WTC11 (cell line): ENCODE measurements at regions not wholly inside any gene's neighbourhood (a gene's known extent, or its start where the extent isn't known, plus 50 kb on each side); places are given as distances from the start of the nearest gene placed in this dataset.

Experiments
- ATAC-seq: fragments of 200-7000 bp; cut with Tn5 transposase; 2 replicates; pipeline ENCODE4 v1.10.0; 2021; ENCODE audit warnings: mild to moderate bottlenecking, moderate library complexity
- CTCF ChIA-PET: fragments of 300-600 bp; sonication (Branson Sonifier 250); formaldehyde crosslinking; loops from one replicate; lab custom pipeline; 2021; ENCODE audit warnings: antibody characterized with exemption; lab: Charles Lee
- POLR2A ChIA-PET: fragments of 350-600 bp; sonication (Branson Sonifier 250); formaldehyde crosslinking; loops from one replicate; lab custom pipeline; 2021; ENCODE audit warnings: antibody characterized with exemption; lab: Charles Lee
- DNase-seq: peaks from one replicate; pipeline ENCODE4 v3.0.0; 2021; ENCODE audit warnings: low spot score
- H3K27ac Mint-ChIP-seq: 2 replicates; pipeline ENCODE4 v1.8.0; 2021; ENCODE audit warnings: mixed read lengths
- H3K27me3 Mint-ChIP-seq: 2 replicates; pipeline ENCODE4 v1.8.0; 2021; ENCODE audit warnings: low read depth, mild to moderate bottlenecking, moderate library complexity, mixed read lengths
- H3K36me3 Mint-ChIP-seq: 2 replicates; pipeline ENCODE4 v1.8.0; 2021; ENCODE audit warnings: mixed read lengths
- H3K4me1 Mint-ChIP-seq: 2 replicates; pipeline ENCODE4 v1.8.0; 2022; ENCODE audit warnings: mixed read lengths
- H3K4me3 Mint-ChIP-seq: 2 replicates; pipeline ENCODE4 v1.8.0; 2021; ENCODE audit warnings: mild to moderate bottlenecking, moderate library complexity, mixed read lengths
- H3K9me3 Mint-ChIP-seq: 2 replicates; pipeline ENCODE4 v1.8.0; 2021; ENCODE audit warnings: mixed read lengths
- CDX4 ChIP-seq: fragments of 250-450 bp; sonication (Bioruptor Pico); IDR thresholded peaks from 2 replicates; pipeline ENCODE4 v1.9.0; 2021; ENCODE audit warnings: moderate library complexity, mild to moderate bottlenecking, inconsistent platforms, borderline replicate concordance
- E2F4 ChIP-seq: sonication (generic); formaldehyde crosslinking; IDR thresholded peaks from 2 replicates; pipeline ENCODE4 v1.8.1; 2022; ENCODE audit warnings: low read depth, mild to moderate bottlenecking, moderate library complexity, missing genetic modification reagents, borderline replicate concordance
- FOXJ3 ChIP-seq: sonication (generic); formaldehyde crosslinking; IDR thresholded peaks from 2 replicates; pipeline ENCODE4 v1.9.0; 2021; ENCODE audit warnings: missing genetic modification reagents, mild to moderate bottlenecking, borderline replicate concordance
- FOXP1 ChIP-seq: sonication (generic); formaldehyde crosslinking; IDR thresholded peaks from 2 replicates; pipeline ENCODE4 v1.8.0; 2022; ENCODE audit warnings: missing genetic modification reagents, mild to moderate bottlenecking, moderate library complexity, borderline replicate concordance
- JAZF1 ChIP-seq: fragments of 250-450 bp; sonication (Bioruptor Pico); IDR thresholded peaks from 2 replicates; pipeline ENCODE4 v1.9.0; 2021; ENCODE audit warnings: moderate library complexity, mild to moderate bottlenecking, inconsistent platforms
- JUN ChIP-seq: sonication (generic); formaldehyde crosslinking; IDR thresholded peaks from 2 replicates; pipeline ENCODE4 v1.8.0; 2023; ENCODE audit warnings: mild to moderate bottlenecking, missing genetic modification reagents
- MXD4 ChIP-seq: fragments of 250-450 bp; sonication (Bioruptor Pico); IDR thresholded peaks from 2 replicates; pipeline ENCODE4 v1.8.0; 2021; ENCODE audit warnings: mild to moderate bottlenecking, moderate library complexity, borderline replicate concordance
- NR2C2 ChIP-seq: sonication (generic); formaldehyde crosslinking; IDR thresholded peaks from 2 replicates; pipeline ENCODE4 v1.8.0; 2022; ENCODE audit warnings: mild to moderate bottlenecking, missing genetic modification reagents
- NR3C1 ChIP-seq: sonication (generic); formaldehyde crosslinking; conservative IDR thresholded peaks from 2 replicates; pipeline ENCODE4 v1.8.1; 2023; ENCODE audit warnings: low read depth, mild to moderate bottlenecking, missing genetic modification reagents
- RORB ChIP-seq: fragments of 250-450 bp; sonication (Bioruptor Pico); IDR thresholded peaks from 2 replicates; pipeline ENCODE4 v1.9.0; 2021; ENCODE audit warnings: mild to moderate bottlenecking
- SP1 ChIP-seq: sonication (generic); formaldehyde crosslinking; conservative IDR thresholded peaks from 2 replicates; pipeline ENCODE4 v1.8.1; 2022; ENCODE audit warnings: missing genetic modification reagents
- ZNF232 ChIP-seq: sonication (generic); formaldehyde crosslinking; IDR thresholded peaks from 2 replicates; pipeline ENCODE4 v1.8.0; 2022; ENCODE audit warnings: mild to moderate bottlenecking, missing genetic modification reagents
- ZNF423 ChIP-seq: fragments of 250-450 bp; sonication (Bioruptor Pico); IDR thresholded peaks from 2 replicates; pipeline ENCODE4 v2.1.2; 2022; ENCODE audit warnings: mild to moderate bottlenecking, moderate library complexity
- TF ChIP-seq, protein P1 (sequence below): fragments of 250-450 bp; sonication (Bioruptor Pico); IDR thresholded peaks from 2 replicates; pipeline ENCODE4 v1.9.0; 2021; ENCODE audit warnings: mild to moderate bottlenecking, borderline replicate concordance
- TF ChIP-seq, protein P2 (sequence below): sonication (generic); formaldehyde crosslinking; IDR thresholded peaks from 2 replicates; pipeline ENCODE4 v1.8.1; 2022; ENCODE audit warnings: missing genetic modification reagents, borderline replicate concordance
- TF ChIP-seq, protein P3 (sequence below): fragments of 250-450 bp; sonication (Bioruptor Pico); IDR thresholded peaks from 2 replicates; pipeline ENCODE4 v2.1.2; 2022; ENCODE audit warnings: mild to moderate bottlenecking, moderate library complexity
- TF ChIP-seq, protein P4 (sequence below): fragments of 250-450 bp; sonication (Bioruptor Pico); conservative IDR thresholded peaks from 2 replicates; pipeline ENCODE4 v1.9.0; 2021; ENCODE audit warnings: mild to moderate bottlenecking

DNA sequence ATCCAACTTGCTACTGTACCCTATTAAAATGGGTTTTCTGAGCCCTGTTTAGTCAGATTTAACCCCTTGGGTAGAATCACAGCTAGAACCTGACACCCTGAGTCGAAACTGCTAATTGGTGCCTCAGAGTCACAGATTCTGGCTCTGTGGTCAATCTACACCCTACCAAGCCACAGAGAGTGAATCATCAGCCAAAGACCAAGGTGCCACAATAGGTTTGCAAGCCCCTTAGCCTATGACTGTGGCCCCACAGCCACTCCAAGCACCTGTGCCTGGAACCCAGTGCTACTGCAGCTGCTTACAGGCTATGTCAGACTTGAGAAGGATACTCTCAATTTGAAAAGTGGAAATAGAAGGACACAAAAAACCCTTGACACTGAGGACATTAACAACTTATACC is 202.8 kb upstream of the KCND2 start (continued):
- TF ChIP-seq, protein P1, sequence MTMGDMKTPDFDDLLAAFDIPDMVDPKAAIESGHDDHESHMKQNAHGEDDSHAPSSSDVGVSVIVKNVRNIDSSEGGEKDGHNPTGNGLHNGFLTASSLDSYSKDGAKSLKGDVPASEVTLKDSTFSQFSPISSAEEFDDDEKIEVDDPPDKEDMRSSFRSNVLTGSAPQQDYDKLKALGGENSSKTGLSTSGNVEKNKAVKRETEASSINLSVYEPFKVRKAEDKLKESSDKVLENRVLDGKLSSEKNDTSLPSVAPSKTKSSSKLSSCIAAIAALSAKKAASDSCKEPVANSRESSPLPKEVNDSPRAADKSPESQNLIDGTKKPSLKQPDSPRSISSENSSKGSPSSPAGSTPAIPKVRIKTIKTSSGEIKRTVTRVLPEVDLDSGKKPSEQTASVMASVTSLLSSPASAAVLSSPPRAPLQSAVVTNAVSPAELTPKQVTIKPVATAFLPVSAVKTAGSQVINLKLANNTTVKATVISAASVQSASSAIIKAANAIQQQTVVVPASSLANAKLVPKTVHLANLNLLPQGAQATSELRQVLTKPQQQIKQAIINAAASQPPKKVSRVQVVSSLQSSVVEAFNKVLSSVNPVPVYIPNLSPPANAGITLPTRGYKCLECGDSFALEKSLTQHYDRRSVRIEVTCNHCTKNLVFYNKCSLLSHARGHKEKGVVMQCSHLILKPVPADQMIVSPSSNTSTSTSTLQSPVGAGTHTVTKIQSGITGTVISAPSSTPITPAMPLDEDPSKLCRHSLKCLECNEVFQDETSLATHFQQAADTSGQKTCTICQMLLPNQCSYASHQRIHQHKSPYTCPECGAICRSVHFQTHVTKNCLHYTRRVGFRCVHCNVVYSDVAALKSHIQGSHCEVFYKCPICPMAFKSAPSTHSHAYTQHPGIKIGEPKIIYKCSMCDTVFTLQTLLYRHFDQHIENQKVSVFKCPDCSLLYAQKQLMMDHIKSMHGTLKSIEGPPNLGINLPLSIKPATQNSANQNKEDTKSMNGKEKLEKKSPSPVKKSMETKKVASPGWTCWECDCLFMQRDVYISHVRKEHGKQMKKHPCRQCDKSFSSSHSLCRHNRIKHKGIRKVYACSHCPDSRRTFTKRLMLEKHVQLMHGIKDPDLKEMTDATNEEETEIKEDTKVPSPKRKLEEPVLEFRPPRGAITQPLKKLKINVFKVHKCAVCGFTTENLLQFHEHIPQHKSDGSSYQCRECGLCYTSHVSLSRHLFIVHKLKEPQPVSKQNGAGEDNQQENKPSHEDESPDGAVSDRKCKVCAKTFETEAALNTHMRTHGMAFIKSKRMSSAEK (CRISPR knock-in tag), result no peak
- TF ChIP-seq FOXJ3 (CRISPR knock-in tag), result no peak
- no peak for TF ChIP-seq NR3C1

DNA sequence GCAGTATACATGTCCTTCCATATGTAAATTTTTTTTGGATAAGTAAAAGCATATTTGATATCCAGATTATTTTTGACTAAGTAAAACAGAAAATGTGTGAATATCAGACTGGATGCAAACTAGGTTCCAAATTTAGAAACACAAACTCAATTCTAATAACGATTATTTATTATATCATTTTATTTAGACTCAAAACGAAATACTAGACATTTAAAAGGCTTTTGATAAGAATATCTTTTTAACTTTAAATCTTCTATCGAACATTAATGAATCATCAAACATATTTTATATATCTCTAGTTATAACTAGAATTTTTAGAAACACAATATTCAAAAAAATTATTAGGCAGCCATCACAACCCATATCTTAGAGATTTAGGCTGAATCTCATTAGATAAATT is 195.2 kb upstream of the KCND2 start:
- Mint-ChIP-seq H3K4me3 (no peak overlapping the region), H3K36me3 (no peaks in the 10 kb centered on the region), H3K27me3 (no peaks in the 10 kb centered on the region), H3K4me1 (no peaks in the 10 kb centered on the region), H3K27ac (no peak overlapping the region), H3K9me3 (no peaks in the 10 kb centered on the region)
- POLR2A ChIA-PET, result no interaction called here
- TF ChIP-seq RORB (CRISPR knock-in tag) (no peak), JUN (CRISPR knock-in tag) (no peak), NR2C2 (no peak)
- DNase-seq (no peak), ATAC-seq (no peak)
- CTCF ChIA-PET, result no interaction called here

DNA sequence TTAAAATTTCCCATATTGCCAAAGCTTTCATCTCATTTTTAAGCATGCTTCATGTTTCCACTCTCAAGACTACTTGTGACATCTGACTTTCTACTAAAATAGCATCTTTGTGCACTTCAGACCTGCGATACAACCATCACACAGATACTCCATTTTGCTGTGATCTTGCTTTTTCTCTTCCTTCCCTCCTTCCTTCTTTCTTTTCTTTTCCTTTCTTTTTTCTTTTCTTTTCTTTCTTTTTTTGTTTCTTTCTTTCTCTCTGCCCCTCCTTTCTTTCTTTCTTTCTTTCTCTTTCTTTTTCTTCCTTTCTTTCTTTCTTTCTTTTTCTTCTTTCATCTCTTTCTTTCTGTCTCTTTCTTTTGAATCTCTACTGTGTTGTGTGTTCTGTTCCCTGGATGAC is 194.0 kb upstream of the KCND2 start:
- ChIA-PET CTCF (no interaction called here), POLR2A (no interaction called here)
- DNase-seq (no peak), ATAC-seq (no peak)
- TF ChIP-seq FOXJ3 (CRISPR knock-in tag), result no peak
- TF ChIP-seq, protein P2, sequence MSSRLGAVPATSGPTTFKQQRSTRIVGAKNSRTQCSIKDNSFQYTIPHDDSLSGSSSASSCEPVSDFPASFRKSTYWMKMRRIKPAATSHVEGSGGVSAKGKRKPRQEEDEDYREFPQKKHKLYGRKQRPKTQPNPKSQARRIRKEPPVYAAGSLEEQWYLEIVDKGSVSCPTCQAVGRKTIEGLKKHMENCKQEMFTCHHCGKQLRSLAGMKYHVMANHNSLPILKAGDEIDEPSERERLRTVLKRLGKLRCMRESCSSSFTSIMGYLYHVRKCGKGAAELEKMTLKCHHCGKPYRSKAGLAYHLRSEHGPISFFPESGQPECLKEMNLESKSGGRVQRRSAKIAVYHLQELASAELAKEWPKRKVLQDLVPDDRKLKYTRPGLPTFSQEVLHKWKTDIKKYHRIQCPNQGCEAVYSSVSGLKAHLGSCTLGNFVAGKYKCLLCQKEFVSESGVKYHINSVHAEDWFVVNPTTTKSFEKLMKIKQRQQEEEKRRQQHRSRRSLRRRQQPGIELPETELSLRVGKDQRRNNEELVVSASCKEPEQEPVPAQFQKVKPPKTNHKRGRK (CRISPR knock-in tag), result 0 out of 2 replicates have a peak, but pooled peaks have one; percentile 66
- Mint-ChIP-seq H3K27me3 (no peaks in the 10 kb centered on the region), H3K4me3 (no peak overlapping the region), H3K36me3 (no peaks in the 10 kb centered on the region), H3K27ac (no peak overlapping the region), H3K9me3 (no peaks in the 10 kb centered on the region), H3K4me1 (no peaks in the 10 kb centered on the region)

- CTCF ChIA-PET, result no interaction called here
- DNase-seq (no peak), ATAC-seq (no peak)
- no peaks in the 10 kb centered on the region for H3K9me3 Mint-ChIP-seq
- POLR2A ChIA-PET, result no interaction called here
- no peak overlapping the region for H3K27ac Mint-ChIP-seq
- no peak overlapping the region for H3K4me3 Mint-ChIP-seq
- no peaks in the 10 kb centered on the region for H3K36me3 Mint-ChIP-seq
- H3K27me3 Mint-ChIP-seq, result no peaks in the 10 kb centered on the region
- H3K4me1 Mint-ChIP-seq, result no peaks in the 10 kb centered on the region
- TF ChIP-seq MXD4 (no peak), JUN (CRISPR knock-in tag) (no peak), JAZF1 (CRISPR knock-in tag) (no peak), SP1 (CRISPR knock-in tag) (no peak), CDX4 (CRISPR knock-in tag) (no peak), E2F4 (CRISPR knock-in tag) (no peak), ZNF232 (CRISPR knock-in tag) (no peak), FOXP1 (no peak), ZNF423 (CRISPR knock-in tag) (no peak)
- TF ChIP-seq, protein P3, sequence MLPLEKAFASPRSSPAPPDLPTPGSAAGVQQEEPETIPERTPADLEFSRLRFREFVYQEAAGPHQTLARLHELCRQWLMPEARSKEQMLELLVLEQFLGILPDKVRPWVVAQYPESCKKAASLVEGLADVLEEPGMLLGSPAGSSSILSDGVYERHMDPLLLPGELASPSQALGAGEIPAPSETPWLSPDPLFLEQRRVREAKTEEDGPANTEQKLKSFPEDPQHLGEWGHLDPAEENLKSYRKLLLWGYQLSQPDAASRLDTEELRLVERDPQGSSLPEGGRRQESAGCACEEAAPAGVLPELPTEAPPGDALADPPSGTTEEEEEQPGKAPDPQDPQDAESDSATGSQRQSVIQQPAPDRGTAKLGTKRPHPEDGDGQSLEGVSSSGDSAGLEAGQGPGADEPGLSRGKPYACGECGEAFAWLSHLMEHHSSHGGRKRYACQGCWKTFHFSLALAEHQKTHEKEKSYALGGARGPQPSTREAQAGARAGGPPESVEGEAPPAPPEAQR (CRISPR knock-in tag), result no peak
- TF ChIP-seq, protein P4, sequence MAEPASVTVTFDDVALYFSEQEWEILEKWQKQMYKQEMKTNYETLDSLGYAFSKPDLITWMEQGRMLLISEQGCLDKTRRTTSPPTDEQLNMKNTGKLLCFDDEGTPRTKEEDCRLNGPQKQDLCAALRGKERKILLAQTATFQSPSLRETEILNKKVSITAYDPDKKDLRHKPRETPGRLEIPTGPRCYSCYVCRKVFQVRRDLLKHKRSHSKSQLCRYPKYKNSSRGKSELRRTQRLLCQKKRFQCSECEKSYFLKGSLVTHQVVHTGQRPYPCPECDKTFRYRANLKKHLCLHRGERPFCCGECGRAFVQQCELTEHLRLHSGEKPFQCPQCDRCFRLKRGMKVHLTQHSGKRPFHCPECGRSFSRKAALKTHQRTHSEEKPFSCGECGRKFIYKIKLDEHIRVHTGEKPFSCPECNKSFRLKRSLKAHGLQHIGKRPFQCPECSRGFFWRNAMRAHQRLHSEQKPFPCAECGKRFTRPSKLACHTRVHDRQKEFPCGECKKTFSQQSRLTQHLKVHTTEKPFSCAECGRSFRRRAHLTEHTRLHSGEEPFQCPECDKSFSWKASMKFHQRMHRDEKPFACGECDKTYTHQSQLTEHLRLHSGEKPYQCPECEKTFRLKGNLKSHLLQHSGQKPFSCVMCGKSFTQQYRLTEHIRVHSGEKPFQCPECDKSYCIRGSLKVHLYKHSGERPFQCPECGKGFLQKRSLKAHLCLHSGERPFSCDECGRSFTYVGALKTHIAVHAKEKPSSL (CRISPR knock-in tag), result no peak
- TF ChIP-seq, protein P2 (CRISPR knock-in tag), result no peak
These were observed 193.3 kb upstream of the KCND2 start for GRCh38 chr7:120079704-120080103.
